ENCODE measurements at regions not wholly inside any gene's neighbourhood (a gene's known extent, or its start where the extent isn't known, plus 50 kb on each side); places are given as distances from the start of the nearest gene placed in this dataset.

- TF ChIP-seq CTCF (IDR thresholded peaks at IDR 0.05; ENCODE audit: insufficient read depth, low read length) (no peak), GABPA (IDR thresholded peaks at IDR 0.05; ENCODE audit: low read depth) (no peak), POLR2AphosphoS5 (IDR thresholded peaks at IDR 0.05; ENCODE audit: low read depth) (no peak)
These were observed 262.2 kb upstream of the CELF2 start for GRCh38 chr10:10755490-10755889.

All from HL-60 (cell line).